ENCODE measurements at regions not wholly inside any gene's neighbourhood (a gene's known extent, or its start where the extent isn't known, plus 50 kb on each side); places are given as distances from the start of the nearest gene placed in this dataset.

DNA sequence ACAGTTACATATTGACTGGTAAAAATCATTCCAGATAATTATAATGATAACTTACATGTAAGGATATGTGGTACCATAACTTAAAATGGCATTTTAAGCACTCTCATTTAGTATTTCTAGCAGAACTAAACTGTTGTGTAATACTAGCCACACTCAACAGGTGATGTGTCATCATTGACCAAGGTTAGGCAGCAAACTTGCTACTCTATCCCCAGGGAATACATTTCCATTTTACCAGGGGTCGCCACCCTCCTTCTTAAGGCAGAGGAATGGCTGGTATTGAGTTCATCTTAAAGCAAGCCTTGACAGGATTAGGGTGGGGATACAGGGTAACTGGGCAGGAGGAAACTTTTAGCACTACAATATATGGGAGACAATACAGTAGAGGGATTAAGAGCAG lies 259.8 kb upstream of the CAMK1G start (continued):
- TF ChIP-seq, protein P1, sequence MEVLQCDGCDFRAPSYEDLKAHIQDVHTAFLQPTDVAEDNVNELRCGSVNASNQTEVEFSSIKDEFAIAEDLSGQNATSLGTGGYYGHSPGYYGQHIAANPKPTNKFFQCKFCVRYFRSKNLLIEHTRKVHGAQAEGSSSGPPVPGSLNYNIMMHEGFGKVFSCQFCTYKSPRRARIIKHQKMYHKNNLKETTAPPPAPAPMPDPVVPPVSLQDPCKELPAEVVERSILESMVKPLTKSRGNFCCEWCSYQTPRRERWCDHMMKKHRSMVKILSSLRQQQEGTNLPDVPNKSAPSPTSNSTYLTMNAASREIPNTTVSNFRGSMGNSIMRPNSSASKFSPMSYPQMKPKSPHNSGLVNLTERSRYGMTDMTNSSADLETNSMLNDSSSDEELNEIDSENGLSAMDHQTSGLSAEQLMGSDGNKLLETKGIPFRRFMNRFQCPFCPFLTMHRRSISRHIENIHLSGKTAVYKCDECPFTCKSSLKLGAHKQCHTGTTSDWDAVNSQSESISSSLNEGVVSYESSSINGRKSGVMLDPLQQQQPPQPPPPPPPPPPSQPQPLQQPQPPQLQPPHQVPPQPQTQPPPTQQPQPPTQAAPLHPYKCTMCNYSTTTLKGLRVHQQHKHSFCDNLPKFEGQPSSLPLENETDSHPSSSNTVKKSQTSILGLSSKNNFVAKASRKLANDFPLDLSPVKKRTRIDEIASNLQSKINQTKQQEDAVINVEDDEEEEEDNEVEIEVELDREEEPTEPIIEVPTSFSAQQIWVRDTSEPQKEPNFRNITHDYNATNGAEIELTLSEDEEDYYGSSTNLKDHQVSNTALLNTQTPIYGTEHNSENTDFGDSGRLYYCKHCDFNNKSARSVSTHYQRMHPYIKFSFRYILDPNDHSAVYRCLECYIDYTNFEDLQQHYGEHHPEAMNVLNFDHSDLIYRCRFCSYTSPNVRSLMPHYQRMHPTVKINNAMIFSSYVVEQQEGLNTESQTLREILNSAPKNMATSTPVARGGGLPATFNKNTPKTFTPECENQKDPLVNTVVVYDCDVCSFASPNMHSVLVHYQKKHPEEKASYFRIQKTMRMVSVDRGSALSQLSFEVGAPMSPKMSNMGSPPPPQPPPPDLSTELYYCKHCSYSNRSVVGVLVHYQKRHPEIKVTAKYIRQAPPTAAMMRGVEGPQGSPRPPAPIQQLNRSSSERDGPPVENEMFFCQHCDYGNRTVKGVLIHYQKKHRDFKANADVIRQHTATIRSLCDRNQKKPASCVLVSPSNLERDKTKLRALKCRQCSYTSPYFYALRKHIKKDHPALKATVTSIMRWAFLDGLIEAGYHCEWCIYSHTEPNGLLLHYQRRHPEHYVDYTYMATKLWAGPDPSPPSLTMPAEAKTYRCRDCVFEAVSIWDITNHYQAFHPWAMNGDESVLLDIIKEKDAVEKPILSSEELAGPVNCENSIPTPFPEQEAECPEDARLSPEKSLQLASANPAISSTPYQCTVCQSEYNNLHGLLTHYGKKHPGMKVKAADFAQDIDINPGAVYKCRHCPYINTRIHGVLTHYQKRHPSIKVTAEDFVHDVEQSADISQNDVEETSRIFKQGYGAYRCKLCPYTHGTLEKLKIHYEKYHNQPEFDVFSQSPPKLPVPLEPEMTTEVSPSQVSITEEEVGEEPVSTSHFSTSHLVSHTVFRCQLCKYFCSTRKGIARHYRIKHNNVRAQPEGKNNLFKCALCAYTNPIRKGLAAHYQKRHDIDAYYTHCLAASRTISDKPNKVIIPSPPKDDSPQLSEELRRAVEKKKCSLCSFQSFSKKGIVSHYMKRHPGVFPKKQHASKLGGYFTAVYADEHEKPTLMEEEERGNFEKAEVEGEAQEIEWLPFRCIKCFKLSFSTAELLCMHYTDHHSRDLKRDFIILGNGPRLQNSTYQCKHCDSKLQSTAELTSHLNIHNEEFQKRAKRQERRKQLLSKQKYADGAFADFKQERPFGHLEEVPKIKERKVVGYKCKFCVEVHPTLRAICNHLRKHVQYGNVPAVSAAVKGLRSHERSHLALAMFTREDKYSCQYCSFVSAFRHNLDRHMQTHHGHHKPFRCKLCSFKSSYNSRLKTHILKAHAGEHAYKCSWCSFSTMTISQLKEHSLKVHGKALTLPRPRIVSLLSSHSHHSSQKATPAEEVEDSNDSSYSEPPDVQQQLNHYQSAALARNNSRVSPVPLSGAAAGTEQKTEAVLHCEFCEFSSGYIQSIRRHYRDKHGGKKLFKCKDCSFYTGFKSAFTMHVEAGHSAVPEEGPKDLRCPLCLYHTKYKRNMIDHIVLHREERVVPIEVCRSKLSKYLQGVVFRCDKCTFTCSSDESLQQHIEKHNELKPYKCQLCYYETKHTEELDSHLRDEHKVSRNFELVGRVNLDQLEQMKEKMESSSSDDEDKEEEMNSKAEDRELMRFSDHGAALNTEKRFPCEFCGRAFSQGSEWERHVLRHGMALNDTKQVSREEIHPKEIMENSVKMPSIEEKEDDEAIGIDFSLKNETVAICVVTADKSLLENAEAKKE (CRISPR knock-in tag; IDR thresholded peaks at IDR 0.05) = no peak
- TF ChIP-seq EZH2phosphoT487 (IDR thresholded peaks at IDR 0.05; ENCODE audit: unreplicated experiment) (no peak), POLR2AphosphoS5 (IDR thresholded peaks at IDR 0.05; ENCODE audit: low read depth) (no peak), ZNF114 (CRISPR knock-in tag; IDR thresholded peaks at IDR 0.05) (no peak), ZNF331 (CRISPR knock-in tag; IDR thresholded peaks at IDR 0.05; ENCODE audit: low read depth) (no peak), JUNB (IDR thresholded peaks at IDR 0.05; ENCODE audit: unreplicated experiment) (no peak), STAT1 (IDR thresholded peaks at IDR 0.05; ENCODE audit: unreplicated experiment) (no peak), CREB1 (CRISPR knock-in tag; IDR thresholded peaks at IDR 0.05; ENCODE audit: low read depth) (no peak)
- TF ChIP-seq, protein P2, sequence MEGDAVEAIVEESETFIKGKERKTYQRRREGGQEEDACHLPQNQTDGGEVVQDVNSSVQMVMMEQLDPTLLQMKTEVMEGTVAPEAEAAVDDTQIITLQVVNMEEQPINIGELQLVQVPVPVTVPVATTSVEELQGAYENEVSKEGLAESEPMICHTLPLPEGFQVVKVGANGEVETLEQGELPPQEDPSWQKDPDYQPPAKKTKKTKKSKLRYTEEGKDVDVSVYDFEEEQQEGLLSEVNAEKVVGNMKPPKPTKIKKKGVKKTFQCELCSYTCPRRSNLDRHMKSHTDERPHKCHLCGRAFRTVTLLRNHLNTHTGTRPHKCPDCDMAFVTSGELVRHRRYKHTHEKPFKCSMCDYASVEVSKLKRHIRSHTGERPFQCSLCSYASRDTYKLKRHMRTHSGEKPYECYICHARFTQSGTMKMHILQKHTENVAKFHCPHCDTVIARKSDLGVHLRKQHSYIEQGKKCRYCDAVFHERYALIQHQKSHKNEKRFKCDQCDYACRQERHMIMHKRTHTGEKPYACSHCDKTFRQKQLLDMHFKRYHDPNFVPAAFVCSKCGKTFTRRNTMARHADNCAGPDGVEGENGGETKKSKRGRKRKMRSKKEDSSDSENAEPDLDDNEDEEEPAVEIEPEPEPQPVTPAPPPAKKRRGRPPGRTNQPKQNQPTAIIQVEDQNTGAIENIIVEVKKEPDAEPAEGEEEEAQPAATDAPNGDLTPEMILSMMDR (conservative IDR thresholded peaks at IDR 0.05; ENCODE audit: low read depth in 2 of 2) = no peak
- TF ChIP-seq, protein P3, sequence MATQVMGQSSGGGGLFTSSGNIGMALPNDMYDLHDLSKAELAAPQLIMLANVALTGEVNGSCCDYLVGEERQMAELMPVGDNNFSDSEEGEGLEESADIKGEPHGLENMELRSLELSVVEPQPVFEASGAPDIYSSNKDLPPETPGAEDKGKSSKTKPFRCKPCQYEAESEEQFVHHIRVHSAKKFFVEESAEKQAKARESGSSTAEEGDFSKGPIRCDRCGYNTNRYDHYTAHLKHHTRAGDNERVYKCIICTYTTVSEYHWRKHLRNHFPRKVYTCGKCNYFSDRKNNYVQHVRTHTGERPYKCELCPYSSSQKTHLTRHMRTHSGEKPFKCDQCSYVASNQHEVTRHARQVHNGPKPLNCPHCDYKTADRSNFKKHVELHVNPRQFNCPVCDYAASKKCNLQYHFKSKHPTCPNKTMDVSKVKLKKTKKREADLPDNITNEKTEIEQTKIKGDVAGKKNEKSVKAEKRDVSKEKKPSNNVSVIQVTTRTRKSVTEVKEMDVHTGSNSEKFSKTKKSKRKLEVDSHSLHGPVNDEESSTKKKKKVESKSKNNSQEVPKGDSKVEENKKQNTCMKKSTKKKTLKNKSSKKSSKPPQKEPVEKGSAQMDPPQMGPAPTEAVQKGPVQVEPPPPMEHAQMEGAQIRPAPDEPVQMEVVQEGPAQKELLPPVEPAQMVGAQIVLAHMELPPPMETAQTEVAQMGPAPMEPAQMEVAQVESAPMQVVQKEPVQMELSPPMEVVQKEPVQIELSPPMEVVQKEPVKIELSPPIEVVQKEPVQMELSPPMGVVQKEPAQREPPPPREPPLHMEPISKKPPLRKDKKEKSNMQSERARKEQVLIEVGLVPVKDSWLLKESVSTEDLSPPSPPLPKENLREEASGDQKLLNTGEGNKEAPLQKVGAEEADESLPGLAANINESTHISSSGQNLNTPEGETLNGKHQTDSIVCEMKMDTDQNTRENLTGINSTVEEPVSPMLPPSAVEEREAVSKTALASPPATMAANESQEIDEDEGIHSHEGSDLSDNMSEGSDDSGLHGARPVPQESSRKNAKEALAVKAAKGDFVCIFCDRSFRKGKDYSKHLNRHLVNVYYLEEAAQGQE (IDR thresholded peaks at IDR 0.05; ENCODE audit: unreplicated experiment) = no peak

Data from GM23338 (cell line).